Stimulated activated CD4-positive, alpha-beta T cell treated with anti-CD3 and anti-CD28 coated beads, Interleukin-15, amount 100 ng/mL, for 48 hours (primary cell): ENCODE measurements at regions not wholly inside any gene's neighbourhood (a gene's known extent, or its start where the extent isn't known, plus 50 kb on each side); places are given as distances from the start of the nearest gene placed in this dataset.
"Not testable (repeated sequence)": the region's sequence is repeated elsewhere in the genome, so short reads cannot be mapped to it uniquely, and the experiment has no call there.

Source experiments
- DNase-seq, 2 donors: peaks; one replicate each; pipeline ENCODE4 v3.0.0-alpha.2; 2020; ENCODE audit warnings: low read depth in 2 of 2

DNA sequence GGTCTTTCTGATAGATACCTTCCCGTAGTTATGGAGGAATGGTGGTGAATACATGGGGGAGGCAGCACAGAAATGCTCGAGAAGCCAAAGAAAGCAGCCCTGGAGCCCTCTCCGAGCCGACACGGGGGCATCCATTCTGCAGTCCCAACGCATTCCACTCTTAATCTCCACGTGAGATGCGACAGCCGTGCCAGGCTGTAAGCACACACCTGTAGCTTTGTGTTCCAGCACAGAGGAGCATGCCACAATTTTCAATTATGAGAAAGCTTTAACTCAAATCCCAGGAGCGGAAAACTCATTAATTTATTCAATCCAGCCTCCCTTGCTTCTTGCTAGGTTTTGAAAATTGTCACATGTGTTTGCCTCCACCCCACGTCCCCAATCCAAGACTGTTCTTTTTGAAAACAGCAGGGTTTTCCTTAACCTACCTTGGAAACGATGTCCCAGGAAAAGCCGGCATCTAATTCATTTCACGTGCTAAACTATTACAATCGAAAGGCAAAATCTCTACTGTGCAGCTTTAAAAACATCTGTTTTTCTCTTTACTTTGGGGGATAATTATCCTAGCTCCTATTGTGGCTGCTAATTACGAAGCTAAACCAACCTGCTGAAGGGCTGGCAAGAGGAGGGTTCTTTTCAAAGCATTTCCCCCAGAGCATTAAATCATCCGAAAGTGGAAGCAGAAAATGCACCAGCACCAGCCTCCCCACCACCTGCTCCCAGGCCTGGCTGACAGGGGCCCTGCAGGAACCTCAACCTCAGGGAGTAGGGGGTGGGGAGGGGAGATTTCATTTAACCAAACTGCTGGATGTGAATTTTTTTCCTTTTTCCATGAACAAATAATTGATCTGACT lies 56.0 kb upstream of the CHST15 start:
- DNase-seq, result no peak

DNA sequence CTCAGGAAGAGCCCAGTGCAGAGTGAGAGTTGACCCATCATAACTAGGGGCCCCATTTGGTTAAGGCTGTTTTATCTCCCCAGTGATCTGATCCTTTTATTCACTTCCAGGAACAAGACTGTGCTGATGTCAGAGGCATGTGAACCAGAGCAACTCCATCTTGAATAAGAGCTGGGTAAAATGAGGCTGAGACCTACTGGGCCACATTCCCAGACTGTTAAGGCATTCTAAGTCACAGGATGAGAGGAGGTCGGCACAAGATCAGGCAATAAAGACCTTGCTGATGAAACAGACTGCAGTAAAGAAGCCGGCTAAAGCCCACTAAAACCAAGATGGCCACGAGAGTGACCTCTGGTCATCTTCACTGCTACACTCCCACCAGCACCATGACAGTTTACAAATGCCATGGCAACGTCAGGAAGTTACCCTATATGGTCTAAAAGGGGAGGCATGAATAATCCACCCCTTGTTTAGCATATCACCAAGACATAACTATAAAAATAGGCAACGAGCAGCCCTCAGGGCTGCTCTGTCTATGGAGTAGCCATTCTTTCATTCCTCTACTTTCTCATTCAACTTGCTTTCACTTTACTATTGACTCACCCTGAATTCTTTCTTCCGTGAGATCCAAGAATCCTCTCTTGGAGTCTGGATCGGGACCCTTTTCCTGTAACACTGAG lies 55.3 kb upstream of the CHST15 start:
- not testable (repeated sequence) for DNase-seq

DNA sequence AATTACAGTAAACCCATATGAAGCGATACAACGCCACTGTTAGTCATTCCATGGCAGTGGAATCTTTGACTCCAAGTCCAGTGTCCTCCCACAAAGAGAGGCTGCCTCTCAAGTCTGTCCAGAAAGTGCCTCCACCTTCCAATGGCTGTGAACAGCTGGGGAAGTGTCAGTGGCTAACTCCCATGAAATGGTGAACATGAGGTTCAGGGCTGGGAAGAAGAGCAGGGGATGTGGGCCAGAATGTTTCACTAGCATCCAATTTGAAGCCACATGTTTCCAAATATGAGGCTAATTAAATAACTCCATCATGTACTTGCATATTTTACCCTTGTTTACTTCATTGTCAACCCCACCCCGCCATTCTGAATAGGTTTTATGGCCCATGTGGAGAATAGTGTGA lies 53.1 kb upstream of the CHST15 start:
- DNase-seq, result no peak

GRCh38 chr10:124145109-124145870 lies 51.9 kb upstream of the CHST15 start:
- DNase-seq, result no peak

DNA sequence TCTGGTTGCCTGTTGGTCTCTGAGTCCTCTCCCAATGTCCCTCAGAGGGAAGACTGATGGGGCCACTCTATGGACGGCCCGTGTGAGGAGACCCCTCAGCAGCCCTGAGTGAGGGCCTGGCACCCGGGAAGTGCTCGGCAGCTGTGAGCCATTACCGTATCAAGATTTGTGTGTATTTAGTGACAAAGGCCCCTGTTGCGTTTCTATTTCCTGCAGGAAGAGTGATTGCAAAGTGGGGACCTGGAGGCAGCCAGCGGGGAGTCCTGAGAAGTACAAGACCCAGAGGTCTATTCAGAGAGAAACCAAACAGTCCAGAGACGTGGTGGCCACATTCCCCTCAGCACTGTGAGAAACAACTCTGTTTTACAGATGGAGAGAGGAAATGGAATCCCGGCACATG lies 51.1 kb upstream of the CHST15 start:
- no peak for DNase-seq

- no peak for DNase-seq
These were observed 50.3 kb upstream of the CHST15 start for GRCh38 chr10:124143721-124144120.
